ENCODE measurements at regions not wholly inside any gene's neighbourhood (a gene's known extent, or its start where the extent isn't known, plus 50 kb on each side); places are given as distances from the start of the nearest gene placed in this dataset.

- H3K9me3 Mint-ChIP-seq, result peaks cover 16% of the 10 kb centered on the region
- H3K27ac Mint-ChIP-seq, result no peak overlapping the region
- H3K4me1 Mint-ChIP-seq, result no peaks in the 10 kb centered on the region
- ATAC-seq, result no peak
- no peaks in the 10 kb centered on the region for H3K36me3 Mint-ChIP-seq
- H3K27me3 Mint-ChIP-seq, result no peaks in the 10 kb centered on the region
- H3K4me3 Mint-ChIP-seq, result no peak overlapping the region
These were observed 524.1 kb upstream of the NRSN1 start for GRCh38 chr6:23601811-23602345.

GRCh38 chr6:23608931-23609435, 517.0 kb upstream of the NRSN1 start:
- Mint-ChIP-seq H3K4me1 (no peaks in the 10 kb centered on the region), H3K4me3 (no peak overlapping the region), H3K27me3 (no peaks in the 10 kb centered on the region), H3K9me3 (peaks cover 8% of the 10 kb centered on the region), H3K36me3 (no peaks in the 10 kb centered on the region), H3K27ac (no peak overlapping the region)
- no peak for ATAC-seq

GRCh38 chr6:23611776-23612381, 514.1 kb upstream of the NRSN1 start:
- no peak for ATAC-seq
- H3K36me3 Mint-ChIP-seq, result no peaks in the 10 kb centered on the region
- no peaks in the 10 kb centered on the region for H3K4me1 Mint-ChIP-seq
- no peak overlapping the region for H3K4me3 Mint-ChIP-seq
- no peak overlapping the region for H3K27ac Mint-ChIP-seq
- H3K27me3 Mint-ChIP-seq, result no peaks in the 10 kb centered on the region
- H3K9me3 Mint-ChIP-seq, result peaks cover 6% of the 10 kb centered on the region

- no peak for ATAC-seq
- peaks cover 12% of the 10 kb centered on the region for H3K9me3 Mint-ChIP-seq
- H3K4me3 Mint-ChIP-seq, result no peak overlapping the region
- no peaks in the 10 kb centered on the region for H3K27me3 Mint-ChIP-seq
- H3K36me3 Mint-ChIP-seq, result no peaks in the 10 kb centered on the region
- no peaks in the 10 kb centered on the region for H3K4me1 Mint-ChIP-seq
- H3K27ac Mint-ChIP-seq, result no peak overlapping the region
These were observed 507.6 kb upstream of the NRSN1 start for GRCh38 chr6:23618366-23618765.

DNA sequence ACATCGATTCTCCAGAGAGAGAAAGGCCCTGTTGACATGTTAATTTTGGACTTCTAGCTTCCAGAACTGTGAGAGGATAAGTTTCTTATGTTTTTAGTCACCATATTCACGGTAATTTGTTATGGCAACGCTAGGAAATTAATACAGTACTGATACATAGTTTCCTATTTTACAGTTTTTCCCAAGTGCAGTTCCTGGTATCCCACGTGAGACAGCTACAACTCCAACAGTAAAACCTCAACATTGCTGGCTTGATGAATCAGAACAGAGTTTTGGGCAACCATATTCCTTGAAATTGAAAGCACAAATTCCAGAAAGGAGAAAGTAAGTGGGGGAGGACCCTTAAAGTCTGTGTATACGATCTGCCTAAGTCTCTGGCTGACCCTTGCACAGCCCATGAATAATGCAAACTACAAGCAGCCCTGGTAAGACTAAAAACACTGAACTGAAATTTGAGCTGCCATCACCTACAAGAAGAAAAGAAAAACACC, 505.1 kb upstream of the NRSN1 start:
- ATAC-seq, result no peak
- Mint-ChIP-seq H3K27ac (no peak overlapping the region), H3K9me3 (peaks cover 9% of the 10 kb centered on the region), H3K4me1 (no peaks in the 10 kb centered on the region), H3K4me3 (no peak overlapping the region), H3K27me3 (no peaks in the 10 kb centered on the region), H3K36me3 (no peaks in the 10 kb centered on the region)

- H3K27me3 Mint-ChIP-seq, result no peaks in the 10 kb centered on the region
- no peak overlapping the region for H3K4me3 Mint-ChIP-seq
- H3K9me3 Mint-ChIP-seq, result peaks cover 7% of the 10 kb centered on the region
- no peak overlapping the region for H3K27ac Mint-ChIP-seq
- ATAC-seq, result no peak
- H3K36me3 Mint-ChIP-seq, result no peaks in the 10 kb centered on the region
- H3K4me1 Mint-ChIP-seq, result no peaks in the 10 kb centered on the region
These were observed 495.0 kb upstream of the NRSN1 start for GRCh38 chr6:23630726-23631635.

DNA sequence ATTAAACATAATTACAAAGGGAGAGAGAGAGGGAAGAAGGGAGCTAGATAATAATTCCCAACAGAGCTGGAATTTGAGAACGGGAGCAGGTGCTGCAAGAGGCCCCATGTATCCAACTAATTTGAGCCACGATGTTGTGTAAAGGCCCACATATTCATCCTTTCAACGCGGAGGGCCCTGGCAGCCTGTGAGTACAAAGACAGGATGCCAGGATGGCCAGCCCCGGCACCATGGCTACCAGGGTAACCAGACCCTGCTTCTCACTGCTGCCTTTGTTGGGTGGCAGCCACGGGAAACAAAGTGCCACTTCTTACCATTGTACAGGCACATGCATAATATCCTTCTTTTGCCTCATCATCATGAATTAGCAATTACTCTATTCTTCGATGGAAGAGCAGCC, 492.0 kb upstream of the NRSN1 start:
- H3K4me1 Mint-ChIP-seq, result no peaks in the 10 kb centered on the region
- H3K4me3 Mint-ChIP-seq, result no peak overlapping the region
- no peaks in the 10 kb centered on the region for H3K27me3 Mint-ChIP-seq
- H3K36me3 Mint-ChIP-seq, result no peaks in the 10 kb centered on the region
- no peak for ATAC-seq
- no peak overlapping the region for H3K27ac Mint-ChIP-seq
- H3K9me3 Mint-ChIP-seq, result peaks cover 7% of the 10 kb centered on the region

DNA sequence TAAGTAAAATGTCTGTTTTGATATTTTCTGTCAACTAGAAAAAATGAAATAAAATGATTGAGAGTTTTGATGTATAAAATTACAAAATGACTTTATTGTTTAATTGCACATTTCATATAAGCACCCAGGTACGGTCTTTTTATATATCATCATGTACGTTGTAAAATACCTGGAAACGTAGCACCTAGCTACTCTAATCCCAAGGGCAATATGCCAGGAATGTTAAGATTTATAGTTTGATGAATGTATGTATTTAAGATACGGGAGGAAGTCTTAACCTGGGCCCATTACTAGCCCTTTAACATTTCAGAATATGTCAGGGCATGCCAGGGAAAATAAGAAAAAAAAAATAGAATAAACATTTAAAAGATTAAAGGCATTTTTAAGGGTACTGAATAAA, 490.9 kb upstream of the NRSN1 start:
- Mint-ChIP-seq H3K27ac (no peak overlapping the region), H3K27me3 (no peaks in the 10 kb centered on the region), H3K36me3 (no peaks in the 10 kb centered on the region), H3K4me3 (no peak overlapping the region), H3K4me1 (no peaks in the 10 kb centered on the region), H3K9me3 (peaks cover 7% of the 10 kb centered on the region)
- ATAC-seq, result no peak

DNA sequence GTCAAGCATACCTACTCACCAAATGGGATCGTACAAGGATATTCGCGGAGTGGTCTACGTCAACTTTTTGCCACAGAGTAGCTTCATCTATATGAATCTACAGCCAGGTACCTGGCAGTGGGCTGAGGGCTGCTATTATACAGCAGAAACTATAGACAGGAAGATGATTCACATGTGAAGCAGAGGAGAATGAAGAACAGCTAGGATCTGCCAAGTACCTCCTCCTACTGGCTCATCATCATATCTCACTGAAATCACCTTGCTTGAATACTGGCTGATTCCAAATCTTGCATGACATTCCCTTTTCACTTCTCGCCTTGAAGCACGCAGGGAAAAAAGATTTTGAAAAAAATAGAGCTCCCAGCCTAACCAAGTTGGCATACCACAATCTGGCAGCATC, 488.7 kb upstream of the NRSN1 start:
- Mint-ChIP-seq H3K27me3 (no peaks in the 10 kb centered on the region), H3K36me3 (no peaks in the 10 kb centered on the region), H3K4me1 (no peaks in the 10 kb centered on the region), H3K4me3 (no peak overlapping the region), H3K9me3 (peaks cover 6% of the 10 kb centered on the region), H3K27ac (no peak overlapping the region)
- ATAC-seq, result no peak

DNA sequence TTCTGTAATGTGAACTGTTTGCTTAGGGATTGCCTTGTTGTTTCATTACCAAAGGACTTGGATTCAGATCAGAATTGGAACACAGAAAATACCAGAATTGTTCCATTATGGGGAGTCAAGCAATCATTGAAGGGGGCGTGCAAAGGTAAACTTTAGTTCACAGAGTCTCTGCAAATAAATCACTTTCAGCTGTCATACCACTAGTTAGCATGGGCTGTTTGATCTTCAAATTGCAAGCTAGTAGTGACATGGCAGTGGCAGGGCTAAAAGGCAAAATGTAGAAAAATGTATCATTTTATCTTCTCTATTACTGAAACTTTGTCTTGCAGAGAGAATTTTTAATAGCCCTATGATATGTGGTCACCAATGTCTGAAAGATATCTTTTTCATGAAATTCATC, 483.2 kb upstream of the NRSN1 start:
- no peaks in the 10 kb centered on the region for H3K36me3 Mint-ChIP-seq
- H3K27ac Mint-ChIP-seq, result no peak overlapping the region
- ATAC-seq, result no peak
- no peaks in the 10 kb centered on the region for H3K27me3 Mint-ChIP-seq
- H3K4me3 Mint-ChIP-seq, result no peak overlapping the region
- no peaks in the 10 kb centered on the region for H3K4me1 Mint-ChIP-seq
- peaks cover 3% of the 10 kb centered on the region for H3K9me3 Mint-ChIP-seq

DNA sequence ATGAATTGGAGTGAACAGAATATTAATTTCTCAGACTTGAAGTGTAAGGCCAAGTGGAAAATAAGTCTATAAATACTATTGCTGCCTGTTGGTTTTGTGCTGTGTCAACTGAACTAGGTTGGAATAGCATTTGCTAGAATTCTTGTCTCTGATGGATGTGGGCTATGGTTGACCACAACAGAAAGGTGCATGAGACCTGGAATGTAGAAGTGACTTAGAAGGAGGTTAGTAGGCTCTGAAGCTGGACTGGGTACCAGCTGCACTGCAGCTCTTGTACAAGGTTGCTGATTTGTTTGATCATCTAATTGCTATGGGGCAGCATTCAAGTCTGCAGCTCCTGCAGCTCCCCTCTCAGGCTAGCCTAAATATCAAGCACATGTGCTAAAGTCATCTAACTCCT, 479.0 kb upstream of the NRSN1 start:
- Mint-ChIP-seq H3K36me3 (no peaks in the 10 kb centered on the region), H3K27me3 (no peaks in the 10 kb centered on the region), H3K27ac (no peak overlapping the region), H3K4me3 (no peak overlapping the region), H3K4me1 (no peaks in the 10 kb centered on the region), H3K9me3 (peaks cover 9% of the 10 kb centered on the region)
- ATAC-seq, result no peak

DNA sequence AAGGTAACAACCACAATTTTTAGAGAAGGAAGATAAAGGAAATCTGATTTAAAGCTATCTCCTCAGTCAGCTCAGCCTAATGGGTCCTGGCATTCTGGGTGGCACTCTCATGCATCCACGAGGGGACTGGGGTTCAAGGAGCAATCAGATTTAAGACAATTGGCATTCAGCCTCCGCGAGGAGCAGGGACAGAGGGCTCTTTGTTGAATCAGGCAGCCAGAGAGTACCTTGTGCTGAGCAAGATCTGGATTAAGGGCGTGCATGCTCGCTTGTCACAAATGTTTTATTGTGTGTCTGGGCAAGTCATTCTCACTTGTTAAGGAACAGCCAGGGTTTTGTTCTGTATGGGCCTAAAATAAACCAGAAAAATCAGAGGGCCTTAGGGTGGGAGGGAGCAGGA, 475.3 kb upstream of the NRSN1 start:
- ATAC-seq, result no peak
- Mint-ChIP-seq H3K4me3 (no peak overlapping the region), H3K36me3 (no peaks in the 10 kb centered on the region), H3K4me1 (no peaks in the 10 kb centered on the region), H3K27me3 (no peaks in the 10 kb centered on the region), H3K9me3 (peaks cover 6% of the 10 kb centered on the region), H3K27ac (no peak overlapping the region)

GRCh38 chr6:23654745-23655144, 471.3 kb upstream of the NRSN1 start:
- peaks cover 6% of the 10 kb centered on the region for H3K9me3 Mint-ChIP-seq
- H3K4me1 Mint-ChIP-seq, result no peaks in the 10 kb centered on the region
- no peak for ATAC-seq
- no peak overlapping the region for H3K4me3 Mint-ChIP-seq
- H3K27me3 Mint-ChIP-seq, result no peaks in the 10 kb centered on the region
- H3K36me3 Mint-ChIP-seq, result no peaks in the 10 kb centered on the region
- no peak overlapping the region for H3K27ac Mint-ChIP-seq

DNA sequence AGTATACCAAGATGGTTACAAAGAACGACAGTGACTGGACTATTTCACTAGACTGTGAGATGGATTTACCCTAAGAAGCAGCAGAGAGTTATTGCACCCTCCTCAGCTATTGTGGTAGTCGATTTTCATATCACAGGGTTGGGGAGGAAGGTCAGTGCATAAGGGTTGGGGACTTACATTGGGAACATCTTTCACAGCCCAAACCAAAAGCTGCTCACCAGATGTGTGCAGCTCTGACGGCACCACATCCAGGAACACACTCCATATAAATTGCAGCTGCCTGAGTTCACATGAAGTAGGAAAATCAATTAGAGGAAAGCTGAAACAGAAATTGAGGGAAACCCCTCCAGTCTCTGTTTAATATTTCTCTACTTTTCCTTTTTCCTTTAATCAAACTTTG, 470.5 kb upstream of the NRSN1 start:
- Mint-ChIP-seq H3K27ac (no peak overlapping the region), H3K36me3 (no peaks in the 10 kb centered on the region), H3K4me3 (no peak overlapping the region), H3K27me3 (no peaks in the 10 kb centered on the region), H3K4me1 (no peaks in the 10 kb centered on the region), H3K9me3 (peaks cover 4% of the 10 kb centered on the region)
- no peak for ATAC-seq

GRCh38 chr6:23656255-23657194, 469.5 kb upstream of the NRSN1 start:
- Mint-ChIP-seq H3K36me3 (no peaks in the 10 kb centered on the region), H3K27me3 (no peaks in the 10 kb centered on the region), H3K4me1 (no peaks in the 10 kb centered on the region), H3K4me3 (no peak overlapping the region), H3K27ac (no peak overlapping the region), H3K9me3 (peaks cover 4% of the 10 kb centered on the region)
- ATAC-seq, result no peak
